GM12891 (cell line): ENCODE measurements at regions not wholly inside any gene's neighbourhood (a gene's known extent, or its start where the extent isn't known, plus 50 kb on each side); places are given as distances from the start of the nearest gene placed in this dataset.

Experiments
- PAX5 ChIP-seq: IDR thresholded peaks from 2 replicates; pipeline ENCODE4 v1.6.1; 2011; ENCODE audit warnings: low read length, moderate library complexity, mild to moderate bottlenecking; ENCODE audit not compliant: insufficient read depth, severe bottlenecking
- POLR2A ChIP-seq: IDR thresholded peaks from 2 replicates; pipeline ENCODE4 v1.6.1; 2011; ENCODE audit warnings: low read depth, low read length, control low read depth
- POLR2AphosphoS5 ChIP-seq: IDR thresholded peaks from 2 replicates; pipeline ENCODE4 v1.6.1; 2011; ENCODE audit warnings: low read depth, low read length, control low read depth
- POU2F2 ChIP-seq: IDR thresholded peaks from 2 replicates; pipeline ENCODE4 v1.6.1; 2011; ENCODE audit warnings: low read depth, mild to moderate bottlenecking, control low read depth, low read length, moderate library complexity
- SPI1 ChIP-seq: IDR thresholded peaks from 2 replicates; pipeline ENCODE4 v1.6.1; 2011; ENCODE audit warnings: low read depth, low read length, control low read depth
- TAF1 ChIP-seq: IDR thresholded peaks from 2 replicates; pipeline ENCODE4 v1.6.1; 2011; ENCODE audit warnings: low read depth, low read length, control low read depth

GRCh38 chr10:42926843-42927242 lies 144.2 kb downstream of the BMS1 start:
- TF ChIP-seq TAF1, result no peak
- TF ChIP-seq POLR2A, result no peak
- no peak for TF ChIP-seq POU2F2
- no peak for TF ChIP-seq POLR2AphosphoS5
- TF ChIP-seq SPI1, result no peak
- TF ChIP-seq PAX5, result no peak
